DMS153 (cell line): ENCODE measurements at regions not wholly inside any gene's neighbourhood (a gene's known extent, or its start where the extent isn't known, plus 50 kb on each side); places are given as distances from the start of the nearest gene placed in this dataset.

Experiments
- DNase-seq: peaks from one replicate; lab custom pipeline; 2025; lab: John Stamatoyannopoulos, UW

DNA sequence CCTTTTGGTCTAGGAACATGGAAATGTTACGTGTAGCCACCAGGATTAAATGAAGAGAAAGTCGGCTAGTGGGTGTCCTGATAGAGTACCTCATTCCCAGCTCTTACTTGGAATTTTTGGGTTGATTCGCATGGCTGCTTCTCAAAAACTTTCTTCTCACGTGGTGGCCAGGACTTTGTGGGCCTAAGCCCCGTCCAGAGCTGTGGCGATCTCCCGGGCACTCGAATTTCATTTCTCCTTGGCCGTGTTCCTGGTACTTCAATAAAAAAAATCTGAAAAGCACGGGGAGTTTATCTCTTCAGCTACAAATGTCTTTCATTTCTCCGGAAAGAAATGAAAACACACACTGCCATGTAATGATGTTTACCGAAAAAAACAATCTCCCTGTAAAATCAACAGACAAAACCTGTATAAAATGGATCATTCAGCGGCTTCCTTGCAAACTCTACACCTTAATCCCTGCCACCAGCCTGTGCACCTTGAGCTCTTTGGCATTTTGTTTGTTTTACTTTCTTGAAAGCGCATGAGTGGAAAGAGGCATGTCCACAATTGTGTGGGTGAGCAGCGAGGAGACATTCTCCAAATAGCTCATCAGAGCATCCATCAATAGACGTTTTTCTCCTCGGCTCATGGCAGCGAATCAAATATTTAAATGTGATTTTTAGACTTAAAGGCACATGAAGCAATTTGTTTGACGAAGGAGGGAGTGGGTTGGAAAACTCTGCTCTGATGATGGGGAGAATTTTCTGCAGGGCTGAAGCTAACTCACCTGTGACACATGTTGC, 173.1 kb downstream of the TFAP2C start:
- no peak for DNase-seq

DNA sequence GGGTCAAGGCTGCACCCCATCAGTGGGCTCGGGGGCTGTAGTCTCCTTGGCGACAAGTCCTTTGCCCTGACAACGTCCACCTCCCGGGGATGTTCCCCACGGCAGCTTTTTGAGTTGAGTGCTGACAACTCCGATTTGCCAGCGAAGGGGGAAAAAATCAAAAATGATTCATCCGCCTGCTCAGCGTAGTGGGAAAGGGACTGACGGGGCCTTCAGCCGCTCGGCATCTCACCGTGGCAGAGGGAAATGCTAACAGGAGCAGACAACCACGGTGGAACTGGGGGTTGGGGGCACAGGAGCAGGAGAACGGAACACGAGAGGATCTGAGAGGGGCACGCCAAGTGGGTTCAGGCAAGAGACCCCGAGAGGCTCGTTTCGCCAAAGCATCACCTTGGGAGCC, 173.7 kb downstream of the TFAP2C start:
- no peak for DNase-seq

GRCh38 chr20:56805313-56805712, 176.2 kb downstream of the TFAP2C start:
- DNase-seq = no peak

- DNase-seq = no peak
Observed at GRCh38 chr20:56805966-56806365, 176.9 kb downstream of the TFAP2C start.

GRCh38 chr20:56806952-56807517, 177.9 kb downstream of the TFAP2C start:
- no peak for DNase-seq

DNA sequence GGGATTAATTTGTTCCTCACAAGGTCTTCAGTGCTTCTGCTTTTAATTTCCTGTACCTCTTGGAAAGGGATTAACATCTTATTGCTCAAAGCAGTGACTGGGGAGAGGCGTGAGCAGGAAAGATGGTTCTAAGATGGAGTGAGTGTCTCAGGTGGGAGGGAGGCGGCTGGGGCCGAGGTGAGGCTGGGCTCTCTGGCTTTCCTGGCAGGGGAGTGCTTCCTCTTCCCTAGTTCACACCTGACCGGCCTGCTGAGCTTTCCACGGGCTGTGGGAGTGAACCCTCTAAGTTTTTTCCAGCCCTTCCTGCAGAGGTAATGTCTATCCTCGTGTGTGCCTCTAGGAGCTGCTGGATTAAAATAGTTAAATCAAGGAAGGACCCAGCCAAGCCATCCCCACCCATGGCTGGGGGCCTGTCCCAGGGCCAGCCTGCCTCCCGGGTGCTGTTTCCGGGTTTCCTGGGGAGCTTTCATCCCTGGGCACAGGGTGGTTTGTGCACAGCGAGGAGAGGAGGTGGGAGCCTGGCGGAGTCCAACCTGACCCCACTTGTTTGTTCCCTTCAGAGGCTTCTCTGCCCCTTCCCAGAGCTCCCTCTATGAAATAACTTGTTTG, 179.1 kb downstream of the TFAP2C start:
- DNase-seq = no peak

DNA sequence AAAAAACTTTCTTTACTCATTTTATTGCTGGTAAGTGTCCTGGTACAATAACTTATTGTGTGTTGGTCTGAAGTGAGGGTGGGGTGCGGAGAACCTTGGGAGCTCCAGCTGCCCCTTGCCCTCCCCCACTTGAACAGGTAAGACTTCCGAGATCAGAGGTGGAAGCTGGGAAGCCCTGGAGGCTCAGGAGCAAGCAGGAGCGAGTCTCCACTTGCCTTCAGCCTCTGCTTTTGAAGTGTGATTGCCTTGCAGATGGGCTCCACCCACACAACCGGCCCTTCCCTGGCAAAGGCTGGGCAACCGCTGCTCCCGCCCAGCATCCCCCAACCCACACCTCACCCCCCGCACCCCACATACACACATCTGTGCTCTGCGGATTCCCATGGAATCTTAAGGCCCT, 179.6 kb downstream of the TFAP2C start:
- DNase-seq = no peak

- no peak for DNase-seq
Observed at GRCh38 chr20:56809668-56810067, 180.6 kb downstream of the TFAP2C start.

- no peak for DNase-seq
Observed at GRCh38 chr20:56810141-56810540, 181.0 kb downstream of the TFAP2C start.

GRCh38 chr20:56815796-56816195, 186.7 kb downstream of the TFAP2C start:
- no peak for DNase-seq

DNA sequence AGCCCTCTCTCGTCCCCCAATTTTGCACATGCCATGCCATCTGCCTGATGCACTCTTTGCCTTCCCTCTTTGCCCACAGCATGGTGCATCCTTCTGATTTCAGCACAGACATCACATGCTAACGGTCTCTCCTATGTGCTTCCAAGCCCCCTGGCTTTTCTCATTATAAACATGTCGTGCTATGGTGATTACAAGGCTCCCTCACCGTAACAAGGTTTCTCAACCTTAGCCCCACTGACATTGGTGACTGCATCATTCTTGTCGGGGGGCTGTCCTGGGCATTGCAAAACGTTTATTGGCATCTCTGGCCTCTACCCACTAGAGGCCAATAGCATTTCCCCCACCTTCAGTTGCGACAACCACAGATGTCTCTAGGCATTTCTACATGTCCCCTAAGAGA, 187.2 kb downstream of the TFAP2C start:
- DNase-seq = no peak

- no peak for DNase-seq
Observed at GRCh38 chr20:56817780-56818675, 188.9 kb downstream of the TFAP2C start.

- DNase-seq = no peak
Observed at GRCh38 chr20:56820984-56821383, 191.9 kb downstream of the TFAP2C start.

DNA sequence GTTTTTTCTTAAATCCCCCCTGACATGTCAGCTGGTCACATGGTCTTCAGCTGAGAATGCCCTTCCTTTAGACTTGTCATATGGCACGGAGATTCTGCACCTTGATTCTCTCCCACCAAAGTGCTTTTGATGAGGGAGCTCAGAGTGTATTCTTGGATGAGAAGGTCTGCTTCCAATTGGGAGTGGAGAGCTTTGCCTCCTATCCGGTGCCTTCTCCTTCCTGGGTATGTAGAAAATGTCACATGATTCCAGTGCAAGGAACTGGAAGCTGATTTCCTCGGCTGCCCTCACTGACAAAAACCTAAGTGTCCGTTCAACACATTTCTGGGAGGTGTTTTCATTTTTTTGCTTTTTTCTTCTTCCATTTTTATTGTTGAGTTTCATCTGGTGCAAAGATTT, 197.2 kb downstream of the TFAP2C start:
- DNase-seq = no peak

- no peak for DNase-seq
Observed at GRCh38 chr20:56826705-56827665, 197.9 kb downstream of the TFAP2C start.

GRCh38 chr20:56827763-56828162, 198.7 kb downstream of the TFAP2C start:
- no peak for DNase-seq

DNA sequence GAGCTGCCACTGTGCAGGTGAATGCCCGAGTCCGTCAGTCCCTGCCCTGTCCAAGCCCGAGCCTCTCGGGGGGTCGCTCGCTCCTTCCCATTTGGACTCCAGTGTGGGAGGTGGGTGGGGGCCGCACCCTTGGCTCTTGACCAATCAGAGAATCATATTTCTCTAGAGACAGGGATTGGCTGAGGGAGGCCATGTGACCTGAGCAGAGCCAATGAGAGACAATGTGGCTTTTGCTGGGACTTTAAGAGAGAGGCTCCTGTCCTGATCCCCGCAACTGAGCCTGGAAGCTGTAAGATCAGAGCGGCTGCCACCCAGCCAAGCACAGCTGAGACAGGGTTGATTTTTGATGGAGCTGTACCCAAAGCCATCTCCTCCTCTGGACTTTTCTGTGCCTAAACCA, 199.3 kb downstream of the TFAP2C start:
- DNase-seq = no peak

- DNase-seq = no peak
Observed at GRCh38 chr20:56829788-56830385, 200.8 kb downstream of the TFAP2C start.

- DNase-seq = no peak
Observed at GRCh38 chr20:56831795-56832194, 202.7 kb downstream of the TFAP2C start.

DNA sequence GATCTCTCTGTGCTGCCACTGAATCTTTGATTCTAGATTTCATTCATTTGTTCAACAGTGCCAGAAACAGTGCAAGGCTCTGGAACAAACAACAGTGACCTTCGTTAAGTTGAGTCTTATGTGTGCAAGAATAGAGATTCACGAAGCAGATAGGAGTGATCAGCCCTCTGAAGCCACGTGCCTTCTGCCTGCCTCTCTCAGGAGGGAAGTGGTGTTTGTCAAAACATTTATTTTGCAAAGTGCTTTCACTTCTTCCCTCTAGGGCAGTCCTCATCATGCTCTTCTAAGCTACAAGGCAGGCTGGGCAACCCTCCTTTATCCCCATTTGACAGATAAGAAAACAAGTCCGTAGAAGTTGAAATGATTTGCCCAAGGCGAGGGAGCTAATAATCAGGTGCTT, 204.3 kb downstream of the TFAP2C start:
- no peak for DNase-seq
